Endothelial cell (in vitro differentiated cells): ENCODE measurements at regions not wholly inside any gene's neighbourhood (a gene's known extent, or its start where the extent isn't known, plus 50 kb on each side); places are given as distances from the start of the nearest gene placed in this dataset.

Experiments used
- DNase-seq: peaks from one replicate; pipeline ENCODE4 v3.0.0; 2021; ENCODE audit warnings: low spot score
- H3K27ac Mint-ChIP-seq: one replicate; pipeline ENCODE4 v1.8.0; 2021; ENCODE audit warnings: mixed read lengths, inconsistent platforms; ENCODE audit not compliant: unreplicated experiment
- H3K27me3 Mint-ChIP-seq: one replicate; pipeline ENCODE4 v1.8.0; 2021; ENCODE audit warnings: mild to moderate bottlenecking, moderate library complexity, mixed read lengths, inconsistent platforms; ENCODE audit not compliant: unreplicated experiment
- H3K36me3 Mint-ChIP-seq: one replicate; pipeline ENCODE4 v1.8.0; 2021; ENCODE audit warnings: mild to moderate bottlenecking, low read depth, mixed read lengths, inconsistent platforms; ENCODE audit not compliant: unreplicated experiment
- H3K4me1 Mint-ChIP-seq: one replicate; pipeline ENCODE4 v1.8.0; 2021; ENCODE audit warnings: mild to moderate bottlenecking, mixed read lengths, inconsistent platforms; ENCODE audit not compliant: unreplicated experiment
- H3K4me3 Mint-ChIP-seq: one replicate; pipeline ENCODE4 v1.8.0; 2021; ENCODE audit warnings: mild to moderate bottlenecking, mixed read lengths, inconsistent platforms; ENCODE audit not compliant: unreplicated experiment
- H3K9me3 Mint-ChIP-seq: one replicate; pipeline ENCODE4 v1.8.0; 2021; ENCODE audit warnings: mixed read lengths, inconsistent platforms; ENCODE audit not compliant: unreplicated experiment
- TF ChIP-seq, protein P1 (sequence below): fragments of 200-600 bp; sonication (generic); IDR thresholded peaks from one replicate; pipeline ENCODE4 v1.5.0; 2021; ENCODE audit warnings: antibody characterized with exemption; ENCODE audit not compliant: unreplicated experiment

DNA sequence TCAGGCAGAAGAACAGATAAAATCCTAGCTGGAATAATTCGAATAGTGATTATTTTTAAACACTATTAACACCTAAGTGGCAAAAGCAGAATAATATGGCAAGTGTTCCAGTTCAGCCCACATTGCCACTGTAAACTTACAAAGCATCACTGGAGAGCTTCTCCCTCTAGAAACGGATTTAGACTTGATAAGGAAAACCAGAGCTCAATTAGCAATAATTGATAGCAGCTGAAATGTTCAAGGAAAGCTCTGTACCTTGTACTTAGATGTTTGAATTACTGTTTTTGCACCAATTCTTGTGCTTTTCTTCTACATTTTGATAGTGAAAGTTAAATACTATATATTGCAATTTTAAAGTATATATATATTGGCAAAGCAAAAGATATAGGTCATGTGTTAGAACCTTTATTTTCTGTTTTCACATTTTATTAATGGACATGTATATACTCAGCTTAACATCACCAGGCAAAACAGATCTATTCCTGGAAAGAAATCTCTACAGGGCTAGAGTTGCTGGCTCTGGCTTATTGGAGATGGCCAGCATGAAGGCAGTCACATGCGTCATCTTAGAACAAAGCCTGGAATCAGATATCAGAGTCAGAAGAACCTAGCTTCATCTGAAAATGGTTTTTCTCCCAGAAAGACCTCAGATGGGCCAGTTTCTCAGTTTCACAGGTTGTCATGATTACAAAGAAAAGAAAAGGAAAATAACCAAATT lies 149.1 kb upstream of the CTAGE1 start:
- no peaks in the 10 kb centered on the region for H3K9me3 Mint-ChIP-seq
- no peaks in the 10 kb centered on the region for H3K27me3 Mint-ChIP-seq
- H3K4me3 Mint-ChIP-seq, result no peak overlapping the region
- TF ChIP-seq, protein P1, sequence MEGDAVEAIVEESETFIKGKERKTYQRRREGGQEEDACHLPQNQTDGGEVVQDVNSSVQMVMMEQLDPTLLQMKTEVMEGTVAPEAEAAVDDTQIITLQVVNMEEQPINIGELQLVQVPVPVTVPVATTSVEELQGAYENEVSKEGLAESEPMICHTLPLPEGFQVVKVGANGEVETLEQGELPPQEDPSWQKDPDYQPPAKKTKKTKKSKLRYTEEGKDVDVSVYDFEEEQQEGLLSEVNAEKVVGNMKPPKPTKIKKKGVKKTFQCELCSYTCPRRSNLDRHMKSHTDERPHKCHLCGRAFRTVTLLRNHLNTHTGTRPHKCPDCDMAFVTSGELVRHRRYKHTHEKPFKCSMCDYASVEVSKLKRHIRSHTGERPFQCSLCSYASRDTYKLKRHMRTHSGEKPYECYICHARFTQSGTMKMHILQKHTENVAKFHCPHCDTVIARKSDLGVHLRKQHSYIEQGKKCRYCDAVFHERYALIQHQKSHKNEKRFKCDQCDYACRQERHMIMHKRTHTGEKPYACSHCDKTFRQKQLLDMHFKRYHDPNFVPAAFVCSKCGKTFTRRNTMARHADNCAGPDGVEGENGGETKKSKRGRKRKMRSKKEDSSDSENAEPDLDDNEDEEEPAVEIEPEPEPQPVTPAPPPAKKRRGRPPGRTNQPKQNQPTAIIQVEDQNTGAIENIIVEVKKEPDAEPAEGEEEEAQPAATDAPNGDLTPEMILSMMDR, result no peak
- H3K36me3 Mint-ChIP-seq, result no peaks in the 10 kb centered on the region
- no peak overlapping the region for H3K27ac Mint-ChIP-seq
- DNase-seq, result no peak
- peaks cover 9% of the 10 kb centered on the region for H3K4me1 Mint-ChIP-seq

DNA sequence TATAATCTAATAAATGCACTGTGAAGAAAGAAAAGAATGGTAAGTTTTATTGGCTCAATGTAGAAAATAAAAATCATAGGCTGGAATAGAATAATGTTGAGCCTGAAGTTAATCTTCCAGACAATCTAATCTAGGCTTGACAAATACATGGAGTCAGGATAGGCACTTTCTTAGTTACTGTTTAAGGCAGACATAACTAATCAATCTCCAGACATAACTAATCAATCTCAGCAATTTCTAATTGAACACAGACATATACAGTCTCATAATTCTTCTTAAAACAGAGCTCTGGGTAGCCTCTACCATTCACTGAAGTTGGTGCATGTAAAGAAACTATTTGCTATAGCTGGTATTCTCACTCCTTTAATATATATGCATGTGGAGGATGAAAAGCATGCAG lies 150.1 kb upstream of the CTAGE1 start:
- H3K4me1 Mint-ChIP-seq, result peaks cover 9% of the 10 kb centered on the region
- DNase-seq, result no peak
- H3K36me3 Mint-ChIP-seq, result no peaks in the 10 kb centered on the region
- no peaks in the 10 kb centered on the region for H3K9me3 Mint-ChIP-seq
- TF ChIP-seq, protein P1, result no peak
- no peak overlapping the region for H3K27ac Mint-ChIP-seq
- no peak overlapping the region for H3K4me3 Mint-ChIP-seq
- no peaks in the 10 kb centered on the region for H3K27me3 Mint-ChIP-seq

DNA sequence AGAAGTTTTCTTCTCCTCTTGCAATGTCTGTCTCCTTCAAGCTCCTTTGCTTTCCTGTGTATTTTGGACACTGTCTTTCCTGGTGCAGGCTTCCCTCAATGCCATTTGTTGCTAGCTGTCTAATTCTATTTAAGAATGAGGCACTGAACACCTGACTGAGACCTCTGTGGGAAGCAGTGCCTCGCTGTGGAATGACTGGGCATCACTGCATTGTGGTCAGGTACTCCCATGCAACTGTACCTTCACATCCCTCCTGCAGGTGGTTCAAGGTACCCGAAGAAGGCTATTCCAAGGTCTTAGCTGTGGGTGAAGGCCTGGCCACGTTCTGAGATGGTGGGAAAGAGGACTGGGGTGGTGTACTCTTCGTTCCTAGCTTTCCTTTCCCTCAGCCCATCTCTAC lies 152.8 kb upstream of the CTAGE1 start:
- Mint-ChIP-seq H3K36me3 (no peaks in the 10 kb centered on the region), H3K27ac (no peak overlapping the region), H3K9me3 (no peaks in the 10 kb centered on the region), H3K4me3 (no peak overlapping the region), H3K27me3 (no peaks in the 10 kb centered on the region), H3K4me1 (no peaks in the 10 kb centered on the region)
- no peak for DNase-seq
- TF ChIP-seq, protein P1, result no peak

DNA sequence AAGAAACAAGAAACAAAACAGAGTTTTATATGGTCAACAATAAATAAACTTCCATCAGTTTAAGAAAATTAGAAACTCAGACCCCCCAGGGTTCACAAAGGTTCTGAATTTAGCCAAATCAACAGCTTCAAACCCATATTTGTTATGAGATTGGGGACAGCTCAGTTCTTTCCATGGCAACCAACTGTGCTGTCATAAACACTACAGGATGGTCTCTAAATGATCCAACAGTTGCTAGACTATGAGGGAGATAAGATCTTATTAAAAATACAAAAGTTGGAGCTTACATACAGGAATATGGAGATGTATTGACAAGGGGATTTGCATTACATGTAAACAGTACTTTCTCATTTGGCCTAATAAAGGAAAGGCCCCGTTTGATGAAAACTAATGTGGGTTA lies 154.6 kb upstream of the CTAGE1 start:
- H3K9me3 Mint-ChIP-seq, result no peaks in the 10 kb centered on the region
- H3K27ac Mint-ChIP-seq, result no peak overlapping the region
- H3K4me1 Mint-ChIP-seq, result no peaks in the 10 kb centered on the region
- TF ChIP-seq, protein P1, result no peak
- H3K36me3 Mint-ChIP-seq, result no peaks in the 10 kb centered on the region
- peaks cover 2% of the 10 kb centered on the region for H3K27me3 Mint-ChIP-seq
- H3K4me3 Mint-ChIP-seq, result no peak overlapping the region
- DNase-seq, result no peak

DNA sequence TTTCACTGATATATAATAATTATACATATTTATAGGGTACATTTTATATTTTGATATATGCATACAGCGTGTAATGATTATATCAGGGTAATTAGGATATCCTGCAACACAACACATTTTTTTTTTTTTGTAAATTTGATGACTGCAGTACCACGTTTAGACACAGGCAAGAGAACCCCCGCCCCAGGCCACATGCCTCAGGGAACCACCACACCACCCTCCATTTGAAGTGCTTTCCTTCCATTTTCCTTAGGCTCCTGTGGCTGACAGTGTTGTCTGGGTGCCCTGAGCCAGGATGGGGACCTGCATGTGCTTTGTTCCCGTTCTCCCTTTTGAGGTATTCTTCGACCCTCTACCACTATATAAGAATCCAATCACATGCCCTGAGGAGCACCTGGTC lies 161.6 kb upstream of the CTAGE1 start:
- Mint-ChIP-seq H3K4me3 (no peak overlapping the region), H3K4me1 (no peaks in the 10 kb centered on the region), H3K27me3 (peaks cover 2% of the 10 kb centered on the region), H3K36me3 (no peaks in the 10 kb centered on the region), H3K9me3 (no peaks in the 10 kb centered on the region), H3K27ac (no peak overlapping the region)
- DNase-seq, result no peak
- TF ChIP-seq, protein P1, result no peak
